ENCODE measurements at regions not wholly inside any gene's neighbourhood (a gene's known extent, or its start where the extent isn't known, plus 50 kb on each side); places are given as distances from the start of the nearest gene placed in this dataset.
"Not testable (repeated sequence)": the region's sequence is repeated elsewhere in the genome, so short reads cannot be mapped to it uniquely, and the experiment has no call there.

DNA sequence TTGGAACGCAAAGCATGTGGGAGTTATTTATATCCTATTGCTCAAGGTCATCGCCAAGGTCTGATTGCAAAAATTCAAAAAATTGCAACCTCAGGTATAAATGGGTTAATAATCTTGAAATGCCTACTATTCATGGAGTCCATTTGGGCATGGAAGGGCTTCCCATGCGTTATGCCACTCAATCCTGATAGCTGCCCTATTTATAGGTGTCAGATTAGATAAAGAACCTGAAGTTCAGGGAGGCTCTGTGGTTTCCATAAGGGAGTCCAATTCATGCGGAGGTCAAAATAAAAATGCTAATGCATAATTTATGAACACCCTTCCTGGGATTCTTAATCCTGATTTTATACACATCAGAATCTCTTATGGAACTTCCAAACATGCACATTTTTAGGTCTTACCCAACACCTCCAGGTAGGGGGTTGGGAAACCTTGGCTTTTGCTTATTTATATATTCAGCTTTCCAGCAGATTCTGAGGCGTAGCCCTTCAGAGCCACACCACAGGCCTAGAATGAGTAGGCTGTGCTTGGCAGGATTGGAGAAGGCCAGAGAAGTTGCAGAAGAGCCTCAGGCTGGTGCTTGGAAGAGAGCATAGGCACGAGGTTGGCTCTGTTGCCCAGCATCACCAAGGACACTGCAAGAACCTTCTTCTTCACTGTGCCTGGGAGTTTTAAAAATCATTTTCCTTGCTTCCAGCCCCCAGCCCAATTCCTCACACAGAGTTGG is 324.4 kb upstream of the CFAP20DC start:
- intact Hi-C loops (cut with micrococcal nuclease), result no loop called here

DNA sequence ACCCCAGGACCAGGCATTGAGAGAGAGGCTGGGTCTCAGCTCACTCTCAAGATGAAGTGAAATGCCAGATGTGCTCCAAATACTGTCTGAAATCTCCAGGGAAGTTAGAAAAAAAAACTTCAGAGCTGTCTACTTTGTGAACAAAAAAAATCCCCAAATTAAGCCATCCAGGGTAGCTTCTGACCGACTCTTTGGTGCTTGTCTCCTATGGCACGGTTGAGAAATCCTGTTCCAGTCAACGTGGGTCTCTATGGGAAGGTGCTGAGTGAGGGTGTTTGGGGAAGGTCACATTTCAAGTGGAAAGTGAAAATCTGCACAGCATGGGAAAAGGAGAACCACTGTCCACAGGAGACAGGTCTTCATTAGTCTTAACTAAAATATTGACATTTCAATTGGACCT is 322.5 kb upstream of the CFAP20DC start:
- intact Hi-C loops (cut with micrococcal nuclease), result no loop called here

DNA sequence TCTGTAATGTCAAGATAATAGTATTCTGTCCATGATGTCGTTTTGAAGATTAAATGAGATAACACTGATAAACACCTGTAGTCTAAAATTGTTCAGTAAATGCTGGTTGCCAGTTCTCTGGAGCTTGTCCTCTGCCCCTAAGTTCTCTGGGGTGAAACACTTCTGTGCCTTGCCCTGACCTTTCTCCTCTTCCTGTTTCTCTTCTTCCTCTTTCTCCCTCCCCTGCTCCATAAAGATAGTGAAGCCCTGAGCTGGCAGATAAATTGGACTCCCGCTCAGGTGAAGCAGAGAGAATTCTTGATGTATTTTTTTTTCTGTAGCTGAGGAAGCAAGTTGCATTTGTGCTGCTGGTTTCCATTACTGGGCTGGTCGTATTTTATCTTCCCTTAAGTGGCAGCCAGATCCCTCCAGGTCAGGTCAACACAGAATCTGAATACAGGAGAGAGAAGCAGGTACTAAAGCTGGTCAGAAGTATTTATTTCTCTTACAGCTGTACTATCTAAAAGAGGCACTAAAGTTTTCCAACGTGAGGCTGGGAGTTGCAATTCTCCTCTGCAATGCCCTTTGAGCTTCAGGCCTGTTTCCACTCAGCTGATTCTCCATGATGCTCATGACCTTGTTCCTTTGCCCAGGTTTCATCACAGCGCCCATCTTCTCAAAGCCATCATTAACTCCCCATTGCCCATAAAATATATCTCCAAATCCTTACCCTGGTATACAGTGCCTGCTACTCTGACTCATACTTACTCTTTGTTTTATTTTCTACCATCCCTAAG is 319.3 kb upstream of the CFAP20DC start:
- intact Hi-C loops (cut with micrococcal nuclease), result no loop called here

DNA sequence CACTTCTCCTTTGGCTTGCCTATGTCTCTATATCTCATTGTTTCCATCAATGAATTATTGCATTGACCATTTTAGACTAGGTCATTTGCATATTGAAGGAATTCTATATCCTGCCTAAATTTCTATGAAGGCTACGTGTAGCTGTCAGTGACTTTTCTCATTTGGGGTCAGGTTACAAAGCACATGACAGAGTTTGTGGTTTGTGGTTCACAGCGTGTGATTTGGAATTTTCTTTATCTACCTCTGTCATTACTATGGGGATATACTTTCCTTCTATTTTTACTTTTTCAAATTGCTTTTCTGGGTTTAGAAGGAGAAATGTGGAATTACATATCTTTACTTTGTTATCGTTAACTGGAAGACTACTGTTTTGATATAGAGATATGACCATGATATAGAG is 317.3 kb upstream of the CFAP20DC start:
- intact Hi-C loops (cut with micrococcal nuclease), result no loop called here

DNA sequence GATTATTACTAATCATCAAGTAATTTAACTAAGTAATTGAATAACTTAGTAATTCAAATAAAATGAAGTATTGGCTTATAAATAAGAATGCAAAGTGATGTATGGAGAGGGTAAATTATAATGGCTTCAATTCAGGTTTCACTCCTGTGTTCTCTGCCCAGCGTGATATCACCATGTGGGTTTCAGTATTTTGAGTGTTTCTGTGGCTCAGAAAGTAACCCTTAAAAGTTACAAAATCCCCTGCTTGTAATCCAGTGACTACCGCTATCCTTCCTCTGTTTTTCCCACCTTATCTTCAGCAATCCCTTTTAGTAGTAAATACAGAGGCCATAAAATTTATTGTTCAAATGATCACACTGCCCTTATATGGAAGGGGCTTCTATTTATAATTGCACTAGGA is 316.4 kb upstream of the CFAP20DC start:
- intact Hi-C loops (cut with micrococcal nuclease), result no loop called here

DNA sequence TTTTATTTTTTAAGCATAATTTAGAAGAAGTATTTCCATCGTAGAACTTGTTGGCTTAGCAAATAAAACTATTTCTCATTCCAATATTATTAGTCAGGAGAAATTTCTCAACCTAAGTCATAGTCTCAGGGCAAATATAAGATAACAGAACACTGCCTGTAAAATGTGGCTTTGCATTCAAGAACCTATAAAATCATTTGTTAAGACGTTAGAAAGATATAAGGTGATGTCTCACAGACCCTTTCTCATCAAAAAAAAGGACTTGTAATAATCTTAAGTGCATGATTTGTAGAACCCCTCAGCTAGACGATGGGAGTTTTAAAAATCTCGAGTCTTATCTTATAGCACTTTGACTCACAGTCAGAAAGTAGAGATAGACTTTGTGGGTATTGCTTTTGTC is 314.7 kb upstream of the CFAP20DC start:
- intact Hi-C loops (cut with micrococcal nuclease), result no loop called here

DNA sequence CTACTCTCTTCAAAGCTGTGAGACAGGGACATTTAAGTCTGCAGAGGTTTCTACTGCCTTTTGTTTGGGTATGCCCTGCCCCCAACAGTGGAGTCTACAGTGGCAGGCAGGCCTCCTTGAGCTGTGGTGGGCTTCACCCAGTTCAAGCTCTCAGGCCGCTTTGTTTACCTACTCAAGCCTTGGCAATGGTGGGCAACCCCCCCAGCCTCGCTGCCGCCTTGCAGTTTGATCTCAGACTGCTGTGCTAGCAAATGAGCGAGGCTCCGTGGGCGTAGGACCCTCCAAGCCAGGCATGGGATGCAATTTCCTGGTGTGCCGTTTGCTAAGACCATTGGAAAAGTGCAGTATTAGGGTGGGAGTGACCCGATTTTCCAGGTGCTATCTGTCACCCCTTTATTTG is 310.5 kb upstream of the CFAP20DC start:
- intact Hi-C loops (cut with micrococcal nuclease), result not testable (repeated sequence)

DNA sequence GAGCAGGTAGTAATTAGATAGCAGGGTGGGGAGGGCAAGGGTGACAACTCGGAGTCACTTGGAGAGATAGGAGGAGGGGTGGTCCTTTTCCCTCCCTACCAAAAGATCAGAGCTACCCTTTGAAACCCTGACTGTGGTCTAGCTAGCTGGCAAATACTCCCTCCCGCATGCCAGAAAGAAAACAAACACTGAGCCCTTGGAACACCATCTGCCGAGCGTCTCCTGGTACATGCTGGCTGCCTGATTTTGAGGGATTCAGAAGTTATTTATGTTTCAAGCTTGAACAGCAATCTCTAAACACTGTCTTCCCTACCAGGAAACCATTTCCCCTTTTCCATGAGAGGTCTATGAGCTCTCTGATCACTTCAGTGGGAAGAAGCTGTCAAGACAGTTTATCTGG is 291.6 kb upstream of the CFAP20DC start:
- intact Hi-C loops (cut with micrococcal nuclease), result no loop called here

DNA sequence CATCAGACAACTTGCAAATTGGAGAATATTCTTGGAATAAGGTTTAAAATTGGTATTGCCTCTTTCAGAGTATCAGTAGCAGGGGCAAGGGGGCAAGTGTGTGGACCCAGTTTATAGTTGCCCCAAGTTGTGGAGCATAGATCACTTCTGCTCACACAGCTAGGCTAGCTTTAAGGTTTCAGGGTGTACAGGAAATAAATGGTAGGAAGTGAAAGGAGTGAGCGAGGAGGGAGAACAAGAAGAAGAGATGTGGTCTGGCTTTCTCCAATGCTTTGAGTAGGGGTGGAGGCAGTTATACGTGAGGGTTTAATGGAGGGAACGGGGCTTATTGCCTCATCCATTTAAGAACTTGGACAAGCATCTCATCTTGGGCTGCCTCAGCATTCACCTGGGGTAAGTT is 290.0 kb upstream of the CFAP20DC start:
- intact Hi-C loops (cut with micrococcal nuclease), result no loop called here

DNA sequence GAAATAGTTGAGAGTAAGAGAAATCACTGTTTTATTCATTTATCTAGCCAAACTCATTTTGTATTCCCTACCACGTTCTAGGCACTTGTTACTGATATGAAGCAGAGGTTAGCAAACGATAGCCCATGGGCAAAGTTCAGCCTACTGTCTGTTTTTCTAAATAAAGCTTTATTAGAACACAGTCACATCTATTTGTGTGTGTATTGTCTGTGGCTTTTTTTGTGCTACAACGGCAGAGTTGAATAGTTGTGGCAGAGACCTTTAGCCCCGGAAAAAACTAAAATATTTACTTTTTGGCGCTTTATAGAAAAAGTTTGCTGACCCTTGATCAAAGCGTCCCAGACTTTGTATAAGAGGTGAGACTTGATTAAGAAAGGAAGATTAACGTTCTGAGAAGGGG is 289.1 kb upstream of the CFAP20DC start:
- intact Hi-C loops (cut with micrococcal nuclease), result no loop called here

DNA sequence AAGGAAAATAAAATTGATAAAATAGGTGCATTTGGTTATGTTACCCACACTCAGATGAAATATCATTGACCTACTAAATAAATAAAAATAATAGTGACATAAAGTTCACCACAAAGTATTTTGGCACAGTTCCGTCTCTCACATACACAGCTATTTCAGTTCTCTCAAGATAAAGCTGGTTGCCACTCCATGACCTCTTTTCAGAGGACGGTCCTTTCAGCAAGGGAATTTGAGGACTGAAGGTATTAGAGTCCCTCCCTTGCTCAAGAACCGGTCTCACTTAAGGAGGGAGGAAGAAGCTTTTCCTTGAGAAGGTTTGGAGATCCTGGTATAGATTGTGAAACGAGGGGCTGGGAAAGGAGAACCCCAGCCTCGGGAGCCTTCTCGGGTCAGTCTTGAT is 285.5 kb upstream of the CFAP20DC start:
- intact Hi-C loops (cut with micrococcal nuclease), result no loop called here

DNA sequence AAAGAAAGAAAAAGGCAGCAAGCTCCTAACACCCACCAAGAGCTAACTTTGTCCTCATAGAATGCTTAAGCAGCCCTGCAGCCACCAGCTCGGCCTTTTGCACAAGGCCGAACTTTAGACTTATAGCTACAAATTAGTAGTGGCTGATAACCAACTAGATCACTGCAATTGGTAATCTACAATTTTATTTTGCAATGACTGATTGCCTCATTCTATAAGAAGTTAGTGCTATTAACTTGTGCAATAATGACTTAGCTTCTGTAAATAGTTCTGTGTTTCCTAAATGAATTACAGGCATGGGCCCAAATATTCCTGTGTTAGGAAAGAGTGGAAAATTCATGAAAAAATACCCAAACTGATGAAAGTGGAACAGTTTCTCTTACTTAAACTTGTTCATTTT is 284.8 kb upstream of the CFAP20DC start:
- intact Hi-C loops (cut with micrococcal nuclease), result no loop called here

DNA sequence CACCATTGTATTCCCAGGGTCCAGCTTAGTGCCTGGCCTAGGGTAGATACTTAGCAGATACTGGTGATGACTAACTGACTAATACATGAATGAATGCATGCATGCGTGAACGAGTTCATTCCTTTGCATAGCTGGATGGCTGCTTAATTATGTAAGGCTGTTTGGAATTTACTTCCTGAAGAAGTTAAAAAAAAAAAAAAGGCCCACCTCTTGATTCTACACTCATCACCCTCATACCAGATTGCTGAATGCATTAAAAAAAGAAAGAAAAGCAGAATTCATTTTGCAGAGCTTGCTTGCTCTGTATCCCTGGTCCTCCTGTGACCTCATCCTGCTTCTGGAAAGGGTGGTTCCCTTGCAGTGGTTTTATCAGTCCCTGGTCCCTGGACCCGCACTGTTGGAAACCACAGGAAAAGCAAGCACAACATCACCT is 277.6 kb upstream of the CFAP20DC start:
- intact Hi-C loops (cut with micrococcal nuclease), result no loop called here

DNA sequence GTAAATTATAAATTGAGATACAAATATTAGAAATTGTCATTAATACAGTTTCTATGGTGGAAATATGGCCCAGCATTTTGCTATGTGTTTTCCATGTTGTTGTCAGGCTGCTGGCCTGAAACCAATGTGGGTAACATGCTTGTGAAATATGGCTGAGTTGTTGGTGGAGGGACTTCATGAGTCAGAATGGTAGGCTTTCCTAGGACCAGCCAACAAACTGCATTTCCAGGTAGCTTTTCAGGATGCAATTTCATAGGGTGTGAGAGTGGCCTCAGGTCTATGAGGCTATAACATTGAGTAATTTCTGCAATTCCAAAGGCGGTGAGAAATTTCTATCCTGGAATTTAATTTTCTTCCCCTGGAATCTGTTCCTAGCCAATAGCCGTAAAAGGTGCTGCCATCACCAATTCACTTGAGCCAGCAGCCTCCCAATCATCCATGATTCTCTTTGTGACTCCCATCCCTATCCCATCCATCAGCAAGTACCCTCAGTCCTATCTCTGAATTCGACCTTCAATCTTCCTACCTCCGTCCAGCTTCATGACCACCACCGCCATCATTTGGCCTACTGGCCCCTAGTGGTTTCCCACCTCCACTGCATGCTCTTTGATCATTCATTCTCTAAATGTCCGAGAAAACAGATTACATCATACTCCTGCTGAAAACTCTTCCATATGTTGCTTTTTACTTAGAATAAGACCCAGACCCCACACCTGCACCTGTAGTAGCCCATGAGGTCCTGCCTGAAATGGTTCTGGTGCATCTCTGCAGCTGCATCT is 276.6 kb upstream of the CFAP20DC start:
- intact Hi-C loops (cut with micrococcal nuclease), result no loop called here

DNA sequence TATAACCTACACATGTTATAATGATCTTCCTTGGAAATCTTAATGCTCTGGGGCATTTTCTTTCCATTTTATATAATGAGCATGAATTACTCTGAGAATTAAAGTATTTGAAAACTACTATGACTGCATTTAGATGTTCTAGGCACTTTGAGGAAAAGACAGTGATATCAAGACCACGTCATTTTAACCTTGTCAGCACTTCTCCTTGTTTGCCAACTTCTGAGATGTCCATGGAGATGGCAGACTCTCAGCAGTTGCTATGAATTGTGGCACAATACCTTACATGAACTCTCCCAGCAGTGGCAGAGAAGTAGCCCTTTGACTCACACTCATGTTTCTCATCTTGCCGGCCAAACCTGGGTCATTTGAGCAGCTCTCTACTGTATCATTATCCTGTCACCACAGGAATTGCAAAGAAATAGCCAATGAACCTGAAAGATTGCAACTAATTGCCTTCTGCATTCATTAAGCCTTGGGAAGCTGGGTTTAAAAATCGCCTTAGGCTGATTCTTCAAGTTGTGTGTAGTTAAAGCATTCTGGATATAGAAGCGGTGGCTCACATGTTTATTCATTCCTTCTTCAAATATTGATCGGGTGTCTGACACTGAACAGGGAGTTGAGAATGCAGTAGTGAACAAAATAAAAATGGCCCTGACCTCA is 272.2 kb upstream of the CFAP20DC start:
- intact Hi-C loops (cut with micrococcal nuclease), result no loop called here

DNA sequence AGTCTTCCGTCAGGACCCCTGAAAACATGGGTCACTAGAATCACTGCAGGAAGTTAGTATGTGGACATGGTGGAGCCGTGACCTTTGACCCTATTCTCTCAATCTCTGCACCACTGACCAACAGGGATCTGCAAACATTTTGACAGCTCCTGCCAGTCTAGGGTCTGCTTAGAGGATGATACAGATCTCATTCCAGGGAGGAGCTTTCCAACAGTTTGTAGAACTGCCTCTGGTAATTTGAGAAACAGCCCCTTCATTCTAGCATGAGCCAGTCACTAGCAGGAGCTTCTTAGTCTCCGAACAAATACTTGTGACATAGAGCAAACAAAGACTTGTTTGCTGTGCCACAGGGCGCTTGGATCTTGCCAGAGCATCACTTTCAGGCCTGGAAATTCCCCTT is 270.3 kb upstream of the CFAP20DC start:
- intact Hi-C loops (cut with micrococcal nuclease), result no loop called here

DNA sequence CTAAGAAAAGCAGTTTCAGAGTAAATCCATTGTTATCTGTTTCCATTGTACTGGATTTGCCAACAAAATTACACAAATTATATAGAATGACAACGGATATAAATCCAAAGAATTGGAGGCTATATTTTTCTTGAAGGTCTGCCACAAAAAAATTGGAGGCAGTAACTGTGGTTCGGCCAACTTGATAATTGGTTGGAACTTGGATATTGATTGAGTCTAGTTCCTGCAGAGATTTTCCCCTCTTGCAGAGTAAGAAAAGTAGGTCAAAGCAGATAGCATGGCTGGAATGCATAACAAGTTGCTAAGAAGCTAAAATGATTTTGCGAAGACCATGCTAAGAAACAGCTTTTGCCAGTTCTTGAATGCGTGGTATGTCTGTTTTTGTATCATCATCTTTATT is 269.6 kb upstream of the CFAP20DC start:
- intact Hi-C loops (cut with micrococcal nuclease), result loop anchor here (10.0 kb wide), 1 partner anchor 255 kb away; no protein-coding TSS in a partner anchor

DNA sequence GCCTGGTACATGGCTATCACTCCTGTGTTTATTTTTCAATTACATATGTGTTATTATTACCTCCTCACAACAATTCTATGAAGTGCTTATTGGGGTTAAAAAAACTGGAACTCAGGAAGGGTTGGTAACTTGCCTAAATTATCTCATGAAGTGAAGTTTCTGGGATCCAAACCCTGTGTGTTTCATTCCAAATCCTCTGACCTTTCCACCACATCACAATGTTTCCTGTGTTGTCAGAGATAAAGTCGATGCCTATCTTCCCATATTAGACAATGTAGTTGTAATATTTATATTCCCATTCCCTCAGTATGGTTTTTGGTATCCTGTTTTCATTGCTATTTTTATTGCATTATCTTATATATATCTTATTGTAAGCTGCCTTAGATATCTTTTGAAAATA is 269.1 kb upstream of the CFAP20DC start:
- intact Hi-C loops (cut with micrococcal nuclease), result loop anchor here (10.0 kb wide), 1 partner anchor 256 kb away; no protein-coding TSS in a partner anchor

DNA sequence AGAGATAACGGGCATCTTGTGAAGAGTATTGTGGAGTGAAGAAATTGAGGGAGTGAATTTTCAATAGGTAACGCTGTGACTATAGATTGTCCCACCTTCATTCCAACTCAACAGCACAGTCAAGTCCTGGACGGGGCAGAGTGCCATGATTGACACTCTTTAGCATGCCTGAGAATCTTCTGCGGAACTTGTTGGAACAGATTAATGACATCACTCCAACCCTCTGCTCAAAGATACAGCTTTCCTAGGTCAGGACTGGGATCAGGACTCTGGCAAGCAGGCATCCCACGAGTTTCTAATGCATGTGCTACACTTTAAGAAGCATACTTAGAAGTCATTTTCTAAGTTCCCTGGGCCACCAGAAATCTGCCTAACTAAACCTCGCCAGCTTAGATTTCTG is 267.6 kb upstream of the CFAP20DC start:
- intact Hi-C loops (cut with micrococcal nuclease), result loop anchor here (10.0 kb wide), 1 partner anchor 257 kb away; no protein-coding TSS in a partner anchor

DNA sequence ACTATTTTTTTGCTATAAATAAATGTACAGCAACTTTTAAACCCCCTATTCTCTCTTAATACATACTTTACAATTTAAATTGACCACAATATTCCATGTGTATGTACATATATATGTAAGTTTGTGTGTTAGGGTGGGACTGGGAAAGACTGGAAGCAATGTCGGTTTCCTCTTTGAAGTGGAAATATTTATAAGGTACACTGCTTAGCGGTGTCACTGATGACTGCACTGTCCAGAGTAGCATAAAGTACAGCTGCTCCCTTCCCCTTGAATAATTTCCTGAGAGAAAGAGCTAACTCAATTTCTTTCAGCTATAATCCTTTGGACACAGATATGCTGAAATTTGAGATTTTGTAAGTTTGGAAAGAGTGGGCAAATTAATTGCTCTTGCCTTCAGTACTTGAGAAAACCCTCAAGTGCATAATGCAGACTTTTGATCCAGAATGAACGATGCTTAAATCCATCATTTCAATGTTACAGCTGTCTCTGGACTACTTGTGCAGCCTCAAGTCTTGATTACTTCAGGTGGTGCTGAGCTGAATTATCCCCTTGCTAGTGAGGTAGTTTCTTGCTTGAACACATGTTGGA is 267.0 kb upstream of the CFAP20DC start:
- intact Hi-C loops (cut with micrococcal nuclease), result loop anchor here (10.0 kb wide), 1 partner anchor 258 kb away; no protein-coding TSS in a partner anchor

DNA sequence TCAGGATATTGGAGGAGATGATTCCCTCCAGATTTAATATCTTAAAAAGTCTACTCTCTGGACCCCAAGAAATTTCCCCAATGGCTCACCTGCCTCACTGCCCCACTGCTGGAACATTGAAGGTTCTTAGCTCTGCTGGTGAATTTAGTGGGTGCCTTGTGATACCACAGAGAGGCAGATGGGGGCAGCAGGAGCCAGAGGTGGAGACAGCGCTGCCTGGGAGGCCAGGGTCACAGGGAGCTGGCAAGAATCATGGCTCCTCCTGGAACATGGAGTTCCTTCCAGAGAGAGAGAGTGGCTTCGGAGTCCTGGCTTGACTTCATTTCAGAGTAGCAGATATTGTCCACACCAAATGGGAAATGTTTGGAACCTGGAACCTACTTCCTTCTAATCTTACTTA is 263.5 kb upstream of the CFAP20DC start:
- intact Hi-C loops (cut with micrococcal nuclease), result loop anchor here (5.0 to 10.0 kb wide), 2 partner anchors 261 to 544 kb away; no protein-coding TSS in a partner anchor
